ENCODE measurements at regions not wholly inside any gene's neighbourhood (a gene's known extent, or its start where the extent isn't known, plus 50 kb on each side); places are given as distances from the start of the nearest gene placed in this dataset.

- Mint-ChIP-seq H3K4me3 (no peak overlapping the region), H3K4me1 (ENCODE audit: low read depth) (peaks cover 1% of the 10 kb centered on the region), H3K9me3 (no peaks in the 10 kb centered on the region), H3K27ac (no peak overlapping the region), H3K27me3 (no peaks in the 10 kb centered on the region), H3K36me3 (ENCODE audit: low read depth) (no peaks in the 10 kb centered on the region)
- no peak for DNase-seq
Measured at GRCh38 chr20:11207749-11208502, 534.1 kb upstream of the JAG1 start.

- Mint-ChIP-seq H3K9me3 (no peaks in the 10 kb centered on the region), H3K4me1 (ENCODE audit: low read depth) (no peaks in the 10 kb centered on the region), H3K4me3 (no peak overlapping the region), H3K36me3 (ENCODE audit: low read depth) (no peaks in the 10 kb centered on the region), H3K27me3 (no peaks in the 10 kb centered on the region), H3K27ac (no peak overlapping the region)
- no peak for DNase-seq
Measured at GRCh38 chr20:11210611-11211010, 536.8 kb upstream of the JAG1 start.

DNA sequence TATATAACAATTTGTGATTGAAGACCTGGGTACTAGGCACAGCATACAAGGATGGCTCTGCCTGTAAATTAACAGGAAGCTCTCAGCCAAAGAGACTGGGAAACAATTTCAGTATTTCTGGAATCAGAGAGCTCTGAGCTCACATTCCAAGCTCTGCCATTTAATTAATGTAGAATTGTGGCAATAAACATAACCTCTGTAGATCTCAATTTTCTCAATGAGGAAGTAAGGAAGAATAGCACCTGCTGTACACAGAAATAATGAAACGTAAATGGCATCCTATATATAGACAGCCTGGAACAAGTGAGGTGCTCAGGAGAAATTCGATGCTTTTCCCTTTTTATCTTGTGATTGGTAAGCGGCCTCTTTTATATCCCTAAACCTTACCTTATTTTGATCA is 538.5 kb upstream of the JAG1 start:
- Mint-ChIP-seq H3K9me3 (no peaks in the 10 kb centered on the region), H3K36me3 (ENCODE audit: low read depth) (no peaks in the 10 kb centered on the region), H3K27ac (no peak overlapping the region), H3K4me3 (no peak overlapping the region), H3K27me3 (no peaks in the 10 kb centered on the region), H3K4me1 (ENCODE audit: low read depth) (no peaks in the 10 kb centered on the region)
- DNase-seq: no peak

- Mint-ChIP-seq H3K27ac (no peak overlapping the region), H3K36me3 (ENCODE audit: low read depth) (no peaks in the 10 kb centered on the region), H3K9me3 (no peaks in the 10 kb centered on the region), H3K27me3 (no peaks in the 10 kb centered on the region), H3K4me3 (no peak overlapping the region), H3K4me1 (ENCODE audit: low read depth) (no peaks in the 10 kb centered on the region)
- no peak for DNase-seq
Measured at GRCh38 chr20:11212902-11213301, 539.1 kb upstream of the JAG1 start.

- no peak overlapping the region for H3K4me3 Mint-ChIP-seq
- no peak for DNase-seq
- no peak overlapping the region for H3K27ac Mint-ChIP-seq
- no peaks in the 10 kb centered on the region for H3K36me3 Mint-ChIP-seq (ENCODE audit: low read depth)
- no peaks in the 10 kb centered on the region for H3K4me1 Mint-ChIP-seq (ENCODE audit: low read depth)
- H3K9me3 Mint-ChIP-seq: no peaks in the 10 kb centered on the region
- no peaks in the 10 kb centered on the region for H3K27me3 Mint-ChIP-seq
Measured at GRCh38 chr20:11214256-11214840, 540.5 kb upstream of the JAG1 start.

GRCh38 chr20:11216451-11217314 is 542.9 kb upstream of the JAG1 start:
- no peak overlapping the region for H3K4me3 Mint-ChIP-seq
- no peaks in the 10 kb centered on the region for H3K9me3 Mint-ChIP-seq
- no peak overlapping the region for H3K27ac Mint-ChIP-seq
- DNase-seq: no peak
- no peaks in the 10 kb centered on the region for H3K4me1 Mint-ChIP-seq (ENCODE audit: low read depth)
- H3K27me3 Mint-ChIP-seq: no peaks in the 10 kb centered on the region
- H3K36me3 Mint-ChIP-seq (ENCODE audit: low read depth): no peaks in the 10 kb centered on the region

- H3K27me3 Mint-ChIP-seq: no peaks in the 10 kb centered on the region
- no peak overlapping the region for H3K4me3 Mint-ChIP-seq
- H3K9me3 Mint-ChIP-seq: no peaks in the 10 kb centered on the region
- H3K27ac Mint-ChIP-seq: no peak overlapping the region
- DNase-seq: no peak
- H3K36me3 Mint-ChIP-seq (ENCODE audit: low read depth): no peaks in the 10 kb centered on the region
- no peaks in the 10 kb centered on the region for H3K4me1 Mint-ChIP-seq (ENCODE audit: low read depth)
Measured at GRCh38 chr20:11217326-11218172, 543.8 kb upstream of the JAG1 start.

DNA sequence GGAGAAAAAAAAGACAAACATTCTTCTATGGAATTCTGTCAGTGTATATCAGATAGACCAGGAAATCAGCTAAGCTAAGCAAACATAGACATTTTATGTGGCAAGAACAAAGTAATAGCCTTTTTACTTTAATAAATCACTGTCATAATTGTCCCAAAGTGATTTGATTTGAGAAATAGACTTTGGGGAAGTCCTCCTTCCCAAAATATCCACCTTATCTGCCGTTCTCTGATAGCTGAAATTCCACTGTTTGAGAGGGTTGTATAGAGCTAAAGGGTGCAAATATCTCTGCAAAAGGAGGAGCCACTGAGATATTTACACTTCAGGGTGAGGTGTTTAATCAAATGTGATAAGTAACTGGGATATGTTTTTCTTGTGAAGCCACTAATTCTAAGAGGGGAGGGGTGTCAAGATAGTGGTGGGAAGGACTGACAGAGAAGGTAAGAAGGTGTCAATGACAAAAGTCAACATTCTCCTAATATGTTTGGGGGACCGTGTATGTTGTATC is 544.4 kb upstream of the JAG1 start:
- Mint-ChIP-seq H3K27me3 (no peaks in the 10 kb centered on the region), H3K4me1 (ENCODE audit: low read depth) (no peaks in the 10 kb centered on the region), H3K4me3 (no peak overlapping the region)

DNA sequence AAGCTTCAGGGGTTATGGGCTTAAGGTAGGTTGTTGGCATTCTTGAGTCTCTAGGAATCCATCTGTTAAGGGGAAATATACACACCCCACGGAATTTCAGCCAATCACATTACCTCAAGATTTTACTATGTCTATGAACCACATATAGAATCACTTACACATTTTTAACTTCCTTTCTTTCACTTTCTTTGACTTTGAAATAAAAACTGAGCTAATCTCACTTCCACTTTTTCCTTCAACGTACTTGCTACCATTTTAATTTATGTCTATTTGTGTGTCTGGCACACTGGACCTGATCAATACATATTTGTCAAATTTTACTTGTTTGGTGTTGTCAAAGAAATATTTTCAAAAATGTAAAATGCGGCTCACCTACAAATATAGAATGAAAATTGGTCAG is 545.4 kb upstream of the JAG1 start:
- Mint-ChIP-seq H3K4me3 (no peak overlapping the region), H3K27me3 (no peaks in the 10 kb centered on the region), H3K27ac (no peak overlapping the region), H3K36me3 (ENCODE audit: low read depth) (no peaks in the 10 kb centered on the region), H3K4me1 (ENCODE audit: low read depth) (no peaks in the 10 kb centered on the region), H3K9me3 (no peaks in the 10 kb centered on the region)
- DNase-seq: no peak

More for the DNA sequence above, 544.4 kb upstream of the JAG1 start:
- DNase-seq: no peak
- H3K36me3 Mint-ChIP-seq (ENCODE audit: low read depth): no peaks in the 10 kb centered on the region
- H3K27ac Mint-ChIP-seq: no peak overlapping the region
- no peaks in the 10 kb centered on the region for H3K9me3 Mint-ChIP-seq

GRCh38 chr20:11221046-11221445 is 547.2 kb upstream of the JAG1 start:
- Mint-ChIP-seq H3K9me3 (no peaks in the 10 kb centered on the region), H3K27ac (no peak overlapping the region), H3K4me1 (ENCODE audit: low read depth) (no peaks in the 10 kb centered on the region), H3K27me3 (no peaks in the 10 kb centered on the region), H3K36me3 (ENCODE audit: low read depth) (no peaks in the 10 kb centered on the region), H3K4me3 (no peak overlapping the region)
- DNase-seq: no peak

DNA sequence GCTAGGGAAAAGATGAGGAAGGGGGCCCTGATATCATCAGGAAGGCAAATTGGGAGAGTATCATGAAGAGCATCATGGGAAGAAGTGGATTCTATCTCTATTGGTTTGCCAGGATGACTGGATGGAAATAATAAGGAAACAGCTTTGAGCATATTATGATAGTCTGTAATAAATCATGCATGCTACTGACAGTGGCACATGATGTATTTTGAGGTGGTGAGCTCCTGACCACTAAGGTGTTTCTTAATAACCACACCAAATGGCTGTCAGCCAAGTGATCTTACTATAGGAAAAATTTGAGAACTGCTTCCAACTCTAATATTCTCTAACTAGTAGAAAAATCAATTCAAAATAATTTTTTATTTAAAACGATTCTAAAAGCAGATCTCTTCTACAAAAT is 548.4 kb upstream of the JAG1 start:
- H3K27ac Mint-ChIP-seq: no peak overlapping the region
- no peaks in the 10 kb centered on the region for H3K36me3 Mint-ChIP-seq (ENCODE audit: low read depth)
- H3K9me3 Mint-ChIP-seq: no peaks in the 10 kb centered on the region
- no peaks in the 10 kb centered on the region for H3K27me3 Mint-ChIP-seq
- H3K4me3 Mint-ChIP-seq: no peak overlapping the region
- DNase-seq: no peak
- no peaks in the 10 kb centered on the region for H3K4me1 Mint-ChIP-seq (ENCODE audit: low read depth)

GRCh38 chr20:11227602-11228001 is 553.8 kb upstream of the JAG1 start:
- no peak overlapping the region for H3K27ac Mint-ChIP-seq
- H3K36me3 Mint-ChIP-seq (ENCODE audit: low read depth): no peaks in the 10 kb centered on the region
- DNase-seq: no peak
- no peaks in the 10 kb centered on the region for H3K9me3 Mint-ChIP-seq
- no peaks in the 10 kb centered on the region for H3K27me3 Mint-ChIP-seq
- no peak overlapping the region for H3K4me3 Mint-ChIP-seq
- H3K4me1 Mint-ChIP-seq (ENCODE audit: low read depth): no peaks in the 10 kb centered on the region

- no peak for DNase-seq
- no peak overlapping the region for H3K4me3 Mint-ChIP-seq
- no peaks in the 10 kb centered on the region for H3K9me3 Mint-ChIP-seq
- no peaks in the 10 kb centered on the region for H3K36me3 Mint-ChIP-seq (ENCODE audit: low read depth)
- no peak overlapping the region for H3K27ac Mint-ChIP-seq
- H3K4me1 Mint-ChIP-seq (ENCODE audit: low read depth): no peaks in the 10 kb centered on the region
- H3K27me3 Mint-ChIP-seq: no peaks in the 10 kb centered on the region
Measured at GRCh38 chr20:11229772-11230171, 556.0 kb upstream of the JAG1 start.

DNA sequence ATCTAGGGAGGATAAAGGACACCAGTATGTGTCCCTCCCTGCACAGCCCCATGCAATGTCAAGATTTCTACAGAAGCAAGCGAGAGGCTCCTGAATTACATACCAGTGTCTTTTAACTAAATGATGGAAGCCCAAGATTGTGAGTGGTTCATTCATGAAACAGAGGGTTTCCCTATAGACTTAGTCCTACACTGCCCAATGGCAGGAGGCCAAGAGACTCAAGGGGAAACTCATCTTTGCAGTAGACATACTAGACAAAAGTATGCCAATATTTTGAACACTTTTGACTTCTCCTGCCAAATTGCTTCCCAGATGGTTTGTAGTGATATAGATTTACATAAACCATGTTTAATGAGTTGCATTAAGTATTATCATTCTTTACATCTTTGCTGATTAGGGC is 557.2 kb upstream of the JAG1 start:
- Mint-ChIP-seq H3K4me3 (no peak overlapping the region), H3K36me3 (ENCODE audit: low read depth) (no peaks in the 10 kb centered on the region), H3K4me1 (ENCODE audit: low read depth) (no peaks in the 10 kb centered on the region), H3K27ac (no peak overlapping the region), H3K27me3 (no peaks in the 10 kb centered on the region), H3K9me3 (no peaks in the 10 kb centered on the region)
- no peak for DNase-seq
